SK-N-SH treated with all-trans-retinoic acid at 6 μM for 48 hours (cell line): ENCODE measurements at regions not wholly inside any gene's neighbourhood (a gene's known extent, or its start where the extent isn't known, plus 50 kb on each side); places are given as distances from the start of the nearest gene placed in this dataset.

ENCODE experiments used
- ATAC-seq: fragments of 200-7000 bp; cut with Tn5 transposase; 3 replicates; pipeline ENCODE4 v1.9.1; 2020; ENCODE audit warnings: mild to moderate bottlenecking, moderate library complexity
- ARNTL ChIP-seq: fragments of 450-650 bp; formaldehyde crosslinking; IDR thresholded peaks from 2 replicates; pipeline ENCODE4 v1.5.0; 2020; ENCODE audit warnings: low read depth, mild to moderate bottlenecking, moderate library complexity, borderline replicate concordance
- BACH2 ChIP-seq: fragments of 250-450 bp; sonication (Bioruptor Pico); IDR thresholded peaks from 2 replicates; pipeline ENCODE4 v1.9.0; 2021; ENCODE audit warnings: mild to moderate bottlenecking, borderline replicate concordance
- CREB5 ChIP-seq: fragments of 250-450 bp; sonication (Bioruptor Pico); IDR thresholded peaks from 2 replicates; pipeline ENCODE4 v1.5.1; 2020; ENCODE audit warnings: low read depth, mild to moderate bottlenecking, moderate library complexity
- CSDC2 ChIP-seq: fragments of 250-450 bp; sonication (Bioruptor Pico); IDR thresholded peaks from 2 replicates; pipeline ENCODE4 v1.5.0; 2020; ENCODE audit warnings: mild to moderate bottlenecking, moderate library complexity
- CSRNP3 ChIP-seq: fragments of 250-450 bp; sonication (Bioruptor Pico); IDR thresholded peaks from 2 replicates; pipeline ENCODE4 v1.5.1; 2021; ENCODE audit warnings: mild to moderate bottlenecking, moderate library complexity
- ESRRG ChIP-seq: fragments of 250-450 bp; sonication (Bioruptor Pico); IDR thresholded peaks from 2 replicates; pipeline ENCODE4 v1.6.1; 2021; ENCODE audit warnings: mild to moderate bottlenecking
- GLIS3 ChIP-seq: fragments of 250-450 bp; sonication (Bioruptor Pico); IDR thresholded peaks from 2 replicates; pipeline ENCODE4 v1.5.0; 2020; ENCODE audit warnings: mild to moderate bottlenecking, moderate library complexity
- ISL1 ChIP-seq: fragments of 250-450 bp; sonication (Bioruptor Pico); IDR thresholded peaks from 2 replicates; pipeline ENCODE4 v2.1.2; 2022; ENCODE audit warnings: mild to moderate bottlenecking, moderate library complexity
- OSR1 ChIP-seq: fragments of 250-450 bp; sonication (Bioruptor Pico); IDR thresholded peaks from 2 replicates; pipeline ENCODE4 v1.8.0; 2022; ENCODE audit warnings: moderate library complexity, mild to moderate bottlenecking, inconsistent platforms
- POU6F1 ChIP-seq: fragments of 250-450 bp; sonication (Bioruptor Pico); IDR thresholded peaks from 2 replicates; pipeline ENCODE4 v1.8.0; 2021; ENCODE audit warnings: low read depth, mild to moderate bottlenecking, moderate library complexity, borderline replicate concordance
- PPARA ChIP-seq: fragments of 250-450 bp; sonication (Bioruptor Pico); IDR thresholded peaks from 2 replicates; pipeline ENCODE4 v1.5.0; 2020; ENCODE audit warnings: mild to moderate bottlenecking, borderline replicate concordance
- RARB ChIP-seq: fragments of 250-450 bp; sonication (Bioruptor Pico); IDR thresholded peaks from 2 replicates; pipeline ENCODE4 v1.8.0; 2021; ENCODE audit warnings: mild to moderate bottlenecking, moderate library complexity
- TCF4 ChIP-seq: fragments of 250-450 bp; sonication (Bioruptor Pico); IDR thresholded peaks from 2 replicates; pipeline ENCODE4 v1.8.0; 2021; ENCODE audit warnings: mild to moderate bottlenecking, moderate library complexity, borderline replicate concordance
- TOX ChIP-seq: fragments of 250-450 bp; sonication (Bioruptor Pico); IDR thresholded peaks from 2 replicates; pipeline ENCODE4 v1.8.0; 2021; ENCODE audit warnings: mild to moderate bottlenecking, moderate library complexity, borderline replicate concordance
- ZC3H10 ChIP-seq: fragments of 250-450 bp; sonication (Bioruptor Pico); IDR thresholded peaks from 2 replicates; pipeline ENCODE4 v1.5.1; 2021; ENCODE audit warnings: mild to moderate bottlenecking, moderate library complexity
- ZNF565 ChIP-seq: fragments of 450-650 bp; formaldehyde crosslinking; conservative IDR thresholded peaks from 2 replicates; pipeline ENCODE4 v1.5.0; 2020; ENCODE audit warnings: low read depth, mild to moderate bottlenecking, moderate library complexity
- ZNF70 ChIP-seq: fragments of 450-650 bp; formaldehyde crosslinking; IDR thresholded peaks from 2 replicates; pipeline ENCODE4 v1.5.0; 2020; ENCODE audit warnings: mild to moderate bottlenecking, moderate library complexity
- ZNF8 ChIP-seq: fragments of 450-650 bp; formaldehyde crosslinking; IDR thresholded peaks from 2 replicates; pipeline ENCODE4 v1.5.0; 2020; ENCODE audit warnings: mild to moderate bottlenecking, moderate library complexity
- TF ChIP-seq, protein P1 (sequence below): fragments of 250-450 bp; sonication (Bioruptor Pico); IDR thresholded peaks from 2 replicates; pipeline ENCODE4 v1.8.0; 2020; ENCODE audit warnings: mild to moderate bottlenecking, moderate library complexity, borderline replicate concordance
- TF ChIP-seq, protein P2 (sequence below): fragments of 250-450 bp; sonication (Bioruptor Pico); IDR thresholded peaks from 2 replicates; pipeline ENCODE4 v1.5.0; 2020; ENCODE audit warnings: mild to moderate bottlenecking, moderate library complexity

- TF ChIP-seq ZNF70 (CRISPR knock-in tag) (no peak), ARNTL (CRISPR knock-in tag) (no peak), BACH2 (CRISPR knock-in tag) (no peak), TOX (CRISPR knock-in tag) (no peak), CSDC2 (CRISPR knock-in tag) (no peak), TCF4 (no peak), ISL1 (CRISPR knock-in tag) (no peak), POU6F1 (no peak), RARB (CRISPR knock-in tag) (no peak), CREB5 (CRISPR knock-in tag) (no peak), GLIS3 (no peak)
- TF ChIP-seq, protein P1, sequence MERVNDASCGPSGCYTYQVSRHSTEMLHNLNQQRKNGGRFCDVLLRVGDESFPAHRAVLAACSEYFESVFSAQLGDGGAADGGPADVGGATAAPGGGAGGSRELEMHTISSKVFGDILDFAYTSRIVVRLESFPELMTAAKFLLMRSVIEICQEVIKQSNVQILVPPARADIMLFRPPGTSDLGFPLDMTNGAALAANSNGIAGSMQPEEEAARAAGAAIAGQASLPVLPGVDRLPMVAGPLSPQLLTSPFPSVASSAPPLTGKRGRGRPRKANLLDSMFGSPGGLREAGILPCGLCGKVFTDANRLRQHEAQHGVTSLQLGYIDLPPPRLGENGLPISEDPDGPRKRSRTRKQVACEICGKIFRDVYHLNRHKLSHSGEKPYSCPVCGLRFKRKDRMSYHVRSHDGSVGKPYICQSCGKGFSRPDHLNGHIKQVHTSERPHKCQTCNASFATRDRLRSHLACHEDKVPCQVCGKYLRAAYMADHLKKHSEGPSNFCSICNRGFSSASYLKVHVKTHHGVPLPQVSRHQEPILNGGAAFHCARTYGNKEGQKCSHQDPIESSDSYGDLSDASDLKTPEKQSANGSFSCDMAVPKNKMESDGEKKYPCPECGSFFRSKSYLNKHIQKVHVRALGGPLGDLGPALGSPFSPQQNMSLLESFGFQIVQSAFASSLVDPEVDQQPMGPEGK (CRISPR knock-in tag), result no peak
- TF ChIP-seq, protein P2, sequence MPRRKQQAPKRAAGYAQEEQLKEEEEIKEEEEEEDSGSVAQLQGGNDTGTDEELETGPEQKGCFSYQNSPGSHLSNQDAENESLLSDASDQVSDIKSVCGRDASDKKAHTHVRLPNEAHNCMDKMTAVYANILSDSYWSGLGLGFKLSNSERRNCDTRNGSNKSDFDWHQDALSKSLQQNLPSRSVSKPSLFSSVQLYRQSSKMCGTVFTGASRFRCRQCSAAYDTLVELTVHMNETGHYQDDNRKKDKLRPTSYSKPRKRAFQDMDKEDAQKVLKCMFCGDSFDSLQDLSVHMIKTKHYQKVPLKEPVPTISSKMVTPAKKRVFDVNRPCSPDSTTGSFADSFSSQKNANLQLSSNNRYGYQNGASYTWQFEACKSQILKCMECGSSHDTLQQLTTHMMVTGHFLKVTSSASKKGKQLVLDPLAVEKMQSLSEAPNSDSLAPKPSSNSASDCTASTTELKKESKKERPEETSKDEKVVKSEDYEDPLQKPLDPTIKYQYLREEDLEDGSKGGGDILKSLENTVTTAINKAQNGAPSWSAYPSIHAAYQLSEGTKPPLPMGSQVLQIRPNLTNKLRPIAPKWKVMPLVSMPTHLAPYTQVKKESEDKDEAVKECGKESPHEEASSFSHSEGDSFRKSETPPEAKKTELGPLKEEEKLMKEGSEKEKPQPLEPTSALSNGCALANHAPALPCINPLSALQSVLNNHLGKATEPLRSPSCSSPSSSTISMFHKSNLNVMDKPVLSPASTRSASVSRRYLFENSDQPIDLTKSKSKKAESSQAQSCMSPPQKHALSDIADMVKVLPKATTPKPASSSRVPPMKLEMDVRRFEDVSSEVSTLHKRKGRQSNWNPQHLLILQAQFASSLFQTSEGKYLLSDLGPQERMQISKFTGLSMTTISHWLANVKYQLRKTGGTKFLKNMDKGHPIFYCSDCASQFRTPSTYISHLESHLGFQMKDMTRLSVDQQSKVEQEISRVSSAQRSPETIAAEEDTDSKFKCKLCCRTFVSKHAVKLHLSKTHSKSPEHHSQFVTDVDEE, result no peak
- ATAC-seq, result no peak
Observed at GRCh38 chr6:166223079-166223478, 55.4 kb upstream of the TBXT start.

DNA sequence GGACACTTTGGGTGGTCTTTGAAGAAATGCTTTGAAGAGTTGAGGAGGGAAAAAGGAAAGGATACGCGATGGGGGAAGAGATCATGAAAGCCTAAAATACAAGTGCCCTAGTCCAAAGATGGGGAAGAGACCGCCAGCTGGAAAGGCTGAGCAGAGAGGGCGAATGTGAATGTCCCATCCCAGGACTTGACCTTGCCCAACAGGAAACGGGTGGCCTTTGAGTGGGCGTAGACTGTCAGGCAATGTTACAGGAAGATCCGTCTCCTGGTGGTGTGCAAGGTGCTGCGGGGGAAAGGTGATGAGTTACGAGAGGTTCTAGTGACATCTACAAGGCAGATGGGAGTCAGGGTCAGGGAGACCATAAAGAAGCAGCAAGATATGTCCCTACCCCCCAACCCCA lies 55.0 kb upstream of the TBXT start:
- TF ChIP-seq ESRRG (CRISPR knock-in tag) (no peak), TCF4 (no peak), CREB5 (CRISPR knock-in tag) (no peak), POU6F1 (no peak), PPARA (CRISPR knock-in tag) (no peak), RARB (CRISPR knock-in tag) (no peak), ZNF565 (CRISPR knock-in tag) (no peak), OSR1 (no peak), CSRNP3 (no peak), ZC3H10 (CRISPR knock-in tag) (no peak), ZNF8 (CRISPR knock-in tag) (no peak)
- TF ChIP-seq, protein P2, result no peak
- TF ChIP-seq, protein P1 (CRISPR knock-in tag), result no peak
- ATAC-seq, result no peak
